Activated T-cell treated with anti-CD3 and anti-CD28 coated beads, Interleukin-2, amount 50 U/mL, for 72 hours (primary cell): ENCODE measurements at regions not wholly inside any gene's neighbourhood (a gene's known extent, or its start where the extent isn't known, plus 50 kb on each side); places are given as distances from the start of the nearest gene placed in this dataset.

ENCODE experiments used
- ATAC-seq, 2 donors: fragments of 150-1000 bp; cut with Tn5 transposase; replicated peaks in 1 of 2; 2 replicates each; pipeline ENCODE4 v1.10.0; 2021; ENCODE audit warnings: moderate library complexity in 2 of 2, mild to moderate bottlenecking in 1 of 2
- DNase-seq, 2 donors: peaks; one replicate each; pipeline ENCODE4 v3.0.0; 2021 to 2022; ENCODE audit warnings: mixed read lengths in 1 of 2
- H3K27ac Mint-ChIP-seq: one replicate; pipeline ENCODE4 v1.8.0; 2022; ENCODE audit warnings: mild to moderate bottlenecking, moderate library complexity, mixed read lengths
- H3K27me3 Mint-ChIP-seq: one replicate; pipeline ENCODE4 v1.8.0; 2022; ENCODE audit warnings: low read depth, mixed read lengths
- H3K36me3 Mint-ChIP-seq, 2 donors: one replicate each; pipeline ENCODE4 v1.8.0; 2022; ENCODE audit warnings: mixed read lengths in 2 of 2, mild to moderate bottlenecking in 1 of 2; ENCODE audit not compliant: insufficient read depth in 2 of 2
- H3K4me1 Mint-ChIP-seq: one replicate; pipeline ENCODE4 v1.8.0; 2022; ENCODE audit warnings: low read depth, mixed read lengths
- H3K4me3 Mint-ChIP-seq, 2 donors: one replicate each; pipeline ENCODE4 v1.8.0; 2022; ENCODE audit warnings: mild to moderate bottlenecking in 2 of 2, mixed read lengths in 2 of 2, moderate library complexity in 2 of 2
- H3K9me3 Mint-ChIP-seq, 2 donors: one replicate each; pipeline ENCODE4 v1.8.0; 2022; ENCODE audit warnings: mixed read lengths in 2 of 2

DNA sequence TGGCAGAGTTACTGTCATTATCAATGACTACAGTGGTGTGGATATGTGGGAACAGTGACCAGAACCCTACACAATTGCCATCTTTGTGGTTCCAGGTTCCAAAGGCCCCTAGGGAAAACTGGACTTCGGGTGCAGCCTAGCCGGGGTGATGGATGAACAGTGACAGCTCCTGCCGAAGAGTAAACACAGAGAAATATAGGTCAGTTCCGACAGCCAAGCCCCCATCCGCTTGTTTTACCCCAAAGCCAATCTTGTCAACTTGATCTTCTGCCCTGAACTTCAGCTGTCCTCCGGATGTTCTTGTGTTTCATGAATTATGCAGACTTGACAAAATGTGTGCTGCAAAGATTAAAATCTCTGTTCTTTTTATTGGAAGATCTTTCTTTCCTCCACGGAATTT is 200.4 kb upstream of the SRRM4 start:
- DNase-seq = no peak

GRCh38 chr12:118781692-118782091 is 199.6 kb upstream of the SRRM4 start:
- Mint-ChIP-seq H3K27me3 (no peaks in the 10 kb centered on the region), H3K9me3 (peaks cover 5 to 6% of the 10 kb centered on the region in 2 donors), H3K27ac (no peak overlapping the region), H3K36me3 (no peaks in the 10 kb centered on the region), H3K4me1 (no peaks in the 10 kb centered on the region), H3K4me3 (no peak overlapping the region)
- ATAC-seq (no peak), DNase-seq (no peak)

More for the DNA sequence above, 200.4 kb upstream of the SRRM4 start:
- Mint-ChIP-seq H3K27ac (no peak overlapping the region), H3K4me1 (no peaks in the 10 kb centered on the region), H3K27me3 (no peaks in the 10 kb centered on the region), H3K36me3 (no peaks in the 10 kb centered on the region), H3K4me3 (no peak overlapping the region), H3K9me3 (peaks cover 5 to 6% of the 10 kb centered on the region in 2 donors)
- ATAC-seq = no peak

DNA sequence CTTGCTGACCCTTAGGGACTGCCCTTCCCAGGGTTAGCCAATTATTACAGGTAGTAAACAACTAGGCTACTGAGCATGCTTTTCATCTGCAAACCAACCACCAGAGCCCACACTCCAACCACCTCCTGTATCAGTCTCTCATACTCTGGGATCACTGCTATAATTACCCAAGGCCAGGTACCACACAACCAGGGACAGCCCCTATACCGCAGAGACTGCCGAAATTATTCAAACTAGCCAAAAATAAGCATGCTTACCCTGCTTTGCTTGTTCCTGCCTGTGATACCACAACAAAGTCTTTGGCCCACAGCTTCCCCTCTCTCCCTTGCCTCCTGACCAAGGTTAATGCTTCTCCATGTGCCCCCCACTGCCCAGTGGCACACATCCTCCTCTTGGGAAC is 197.6 kb upstream of the SRRM4 start:
- ATAC-seq = no peak
- Mint-ChIP-seq H3K27me3 (no peaks in the 10 kb centered on the region), H3K27ac (no peak overlapping the region), H3K4me3 (no peak overlapping the region), H3K9me3 (peaks cover 5 to 6% of the 10 kb centered on the region in 2 donors), H3K4me1 (no peaks in the 10 kb centered on the region), H3K36me3 (no peaks in the 10 kb centered on the region)
- no peak for DNase-seq

DNA sequence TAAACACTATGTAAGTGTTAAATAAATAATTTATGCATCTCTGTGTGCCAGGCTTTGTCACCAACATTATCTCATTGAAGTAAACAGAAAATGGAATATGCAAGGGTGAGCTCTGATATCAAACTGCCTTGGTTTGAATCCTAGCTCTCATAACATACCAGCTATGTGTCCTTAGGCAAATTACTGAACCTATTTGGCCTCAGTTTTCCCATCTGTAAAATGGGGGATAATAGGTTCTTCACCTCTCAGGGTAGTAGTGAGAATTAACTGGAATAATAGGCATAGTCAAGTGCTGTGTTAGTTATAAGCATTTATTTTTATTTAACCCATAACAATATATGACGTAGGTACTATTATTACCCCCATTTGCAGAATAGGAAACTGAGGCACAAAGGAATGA is 190.8 kb upstream of the SRRM4 start:
- Mint-ChIP-seq H3K4me1 (no peaks in the 10 kb centered on the region), H3K36me3 (no peaks in the 10 kb centered on the region), H3K27ac (no peak overlapping the region), H3K9me3 (peaks cover 0 to 3% of the 10 kb centered on the region in 2 donors), H3K27me3 (no peaks in the 10 kb centered on the region), H3K4me3 (no peak overlapping the region)
- DNase-seq (no peak), ATAC-seq (no peak)

DNA sequence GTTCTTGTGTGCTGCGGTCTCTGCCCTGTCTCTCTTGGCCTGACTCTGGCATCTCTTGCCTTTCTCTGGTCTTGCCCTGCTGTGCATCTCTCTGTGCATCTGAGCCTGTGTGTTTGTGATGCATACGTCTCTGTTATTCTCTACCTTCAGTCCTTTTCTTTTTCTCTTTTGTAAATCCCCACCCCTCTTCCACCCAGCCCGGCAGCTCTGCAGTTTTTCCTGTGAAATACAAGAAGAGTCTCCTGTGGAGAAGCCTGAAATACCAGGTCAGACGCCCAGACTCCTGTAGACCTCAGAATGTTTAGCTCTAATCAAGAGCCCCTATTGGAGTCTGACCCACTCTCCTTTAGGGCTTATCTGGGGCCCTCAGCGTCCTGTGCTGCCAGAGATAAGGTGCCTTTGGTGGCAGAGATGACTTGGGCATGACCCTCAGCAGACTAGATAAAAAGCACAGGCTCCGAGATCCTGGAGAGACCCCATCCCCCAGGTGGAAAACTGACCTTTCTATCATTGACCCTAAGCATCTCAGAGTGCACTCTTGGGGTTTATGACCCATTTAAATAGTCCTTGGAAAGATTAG is 167.5 kb upstream of the SRRM4 start:
- no peak for ATAC-seq
- H3K36me3 Mint-ChIP-seq = no peaks in the 10 kb centered on the region
- no peaks in the 10 kb centered on the region for H3K4me1 Mint-ChIP-seq
- DNase-seq = no peak
- H3K27me3 Mint-ChIP-seq = no peaks in the 10 kb centered on the region
- no peak overlapping the region for H3K4me3 Mint-ChIP-seq
- no peak overlapping the region for H3K27ac Mint-ChIP-seq
- H3K9me3 Mint-ChIP-seq = peaks cover 3 to 10% of the 10 kb centered on the region in 2 donors

DNA sequence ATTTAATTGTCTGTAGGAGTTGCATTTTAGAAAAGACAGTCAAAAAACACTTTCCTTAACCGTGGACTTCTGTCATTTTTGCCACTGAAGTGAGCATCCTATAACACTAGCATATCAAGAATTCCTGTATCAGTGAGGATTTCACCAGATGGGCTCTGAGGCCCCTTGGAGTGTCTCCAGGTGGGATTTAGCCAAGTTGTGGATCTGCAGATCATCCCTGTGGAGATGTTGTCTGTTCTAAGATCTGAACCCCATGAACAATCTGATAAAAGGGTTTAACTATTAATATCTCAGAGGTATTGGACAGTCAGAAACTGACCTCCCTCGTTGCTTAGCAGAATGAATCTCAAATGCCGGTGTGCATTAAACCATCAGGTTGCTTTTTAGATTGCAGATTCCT is 165.0 kb upstream of the SRRM4 start:
- Mint-ChIP-seq H3K36me3 (no peaks in the 10 kb centered on the region), H3K27me3 (no peaks in the 10 kb centered on the region), H3K27ac (no peak overlapping the region), H3K4me1 (no peaks in the 10 kb centered on the region), H3K4me3 (no peak overlapping the region), H3K9me3 (peaks cover 3% of the 10 kb centered on the region in 2 donors)
- DNase-seq (no peak), ATAC-seq (no peak)

DNA sequence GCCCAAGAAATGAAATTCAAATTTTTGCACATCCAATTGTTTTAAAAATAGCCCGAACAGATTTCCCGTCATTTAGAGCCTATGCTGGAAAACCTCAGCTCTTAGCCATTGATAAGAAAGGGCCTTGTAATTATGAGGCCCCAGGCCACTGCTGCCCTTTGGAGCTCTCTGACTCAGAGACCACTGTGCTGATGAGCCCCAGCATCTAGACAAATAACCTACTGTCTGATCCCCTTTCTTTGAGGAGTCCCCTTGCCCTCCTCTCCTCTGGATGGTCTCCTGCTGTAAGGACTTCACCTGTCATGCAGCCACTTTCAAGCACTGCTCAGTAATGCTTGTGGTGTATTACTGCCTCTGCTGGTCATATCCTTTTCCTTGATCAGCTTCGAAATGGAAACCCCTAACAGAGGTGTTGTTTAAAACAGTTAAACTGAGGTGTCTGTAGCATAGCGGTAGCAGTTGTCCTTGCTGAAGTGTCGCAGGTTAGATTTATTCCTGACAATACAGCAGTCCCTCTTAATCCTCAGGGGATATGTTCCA is 159.9 kb upstream of the SRRM4 start:
- H3K27ac Mint-ChIP-seq = no peak overlapping the region
- no peaks in the 10 kb centered on the region for H3K36me3 Mint-ChIP-seq
- ATAC-seq (no peak), DNase-seq (no peak)
- peaks cover 0 to 5% of the 10 kb centered on the region in 2 donors for H3K9me3 Mint-ChIP-seq
- H3K4me3 Mint-ChIP-seq = no peak overlapping the region
- no peaks in the 10 kb centered on the region for H3K4me1 Mint-ChIP-seq
- H3K27me3 Mint-ChIP-seq = no peaks in the 10 kb centered on the region

DNA sequence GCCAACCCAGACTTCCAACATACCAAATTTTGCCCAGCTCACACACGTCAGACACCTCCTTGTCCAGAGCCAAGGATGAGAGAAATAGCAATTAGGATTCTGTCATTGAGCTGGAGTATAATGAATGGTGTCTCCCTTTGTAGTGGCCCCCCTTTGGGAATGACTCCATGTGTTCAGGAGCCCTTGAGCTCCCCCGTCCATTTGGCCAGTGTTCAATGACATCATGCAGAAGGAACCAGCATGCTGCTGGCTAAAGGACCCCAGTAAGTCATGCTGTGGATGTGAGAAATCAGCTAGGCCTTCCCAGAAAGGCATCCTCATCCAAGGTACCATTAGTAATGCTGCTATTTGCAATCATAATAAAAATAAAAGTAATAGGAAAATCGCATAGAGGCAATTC is 158.8 kb upstream of the SRRM4 start:
- DNase-seq (no peak), ATAC-seq (no peak)
- Mint-ChIP-seq H3K9me3 (peaks cover 2 to 5% of the 10 kb centered on the region in 2 donors), H3K27me3 (no peaks in the 10 kb centered on the region), H3K4me3 (no peak overlapping the region), H3K27ac (no peak overlapping the region), H3K36me3 (no peaks in the 10 kb centered on the region), H3K4me1 (no peaks in the 10 kb centered on the region)

- ATAC-seq (no peak), DNase-seq (no peak)
- Mint-ChIP-seq H3K36me3 (no peaks in the 10 kb centered on the region), H3K9me3 (peaks cover 2 to 7% of the 10 kb centered on the region in 2 donors), H3K27ac (no peak overlapping the region), H3K27me3 (no peaks in the 10 kb centered on the region), H3K4me1 (no peaks in the 10 kb centered on the region), H3K4me3 (no peak overlapping the region)
These were observed 154.3 kb upstream of the SRRM4 start for GRCh38 chr12:118827047-118827446.

DNA sequence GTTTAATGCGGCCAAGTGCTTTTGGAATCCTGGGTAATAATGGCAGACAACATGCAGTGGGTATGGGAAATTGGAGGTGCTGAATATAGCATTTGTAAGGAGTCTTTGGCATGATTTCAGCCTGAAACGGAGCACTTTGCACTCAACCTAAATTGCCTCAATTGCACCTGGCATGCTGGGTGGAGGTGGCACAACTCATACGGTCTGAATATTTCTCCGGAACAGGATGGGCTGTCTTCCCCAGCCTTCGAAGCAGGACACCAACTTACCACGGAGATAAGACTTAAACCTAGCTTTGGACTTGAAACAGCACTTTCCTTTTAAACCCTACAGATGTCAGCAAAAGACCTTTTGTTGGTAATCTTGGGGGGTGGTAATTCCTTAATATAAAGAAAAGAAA is 153.7 kb upstream of the SRRM4 start:
- Mint-ChIP-seq H3K36me3 (no peaks in the 10 kb centered on the region), H3K27me3 (no peaks in the 10 kb centered on the region), H3K9me3 (peaks cover 2 to 7% of the 10 kb centered on the region in 2 donors), H3K4me3 (no peak overlapping the region), H3K27ac (no peak overlapping the region), H3K4me1 (no peaks in the 10 kb centered on the region)
- no peak for DNase-seq
- no peak for ATAC-seq

- Mint-ChIP-seq H3K9me3 (peaks cover 2 to 13% of the 10 kb centered on the region in 2 donors), H3K27me3 (no peaks in the 10 kb centered on the region), H3K36me3 (no peaks in the 10 kb centered on the region), H3K27ac (no peak overlapping the region), H3K4me1 (no peaks in the 10 kb centered on the region), H3K4me3 (no peak overlapping the region)
- ATAC-seq (no peak), DNase-seq (no peak)
These were observed 151.0 kb upstream of the SRRM4 start for GRCh38 chr12:118830296-118830695.

GRCh38 chr12:118835926-118836325 is 145.4 kb upstream of the SRRM4 start:
- H3K36me3 Mint-ChIP-seq = no peaks in the 10 kb centered on the region
- H3K27me3 Mint-ChIP-seq = no peaks in the 10 kb centered on the region
- DNase-seq = no peak
- no peak for ATAC-seq
- H3K9me3 Mint-ChIP-seq = peaks cover 0 to 11% of the 10 kb centered on the region in 2 donors
- H3K4me1 Mint-ChIP-seq = no peaks in the 10 kb centered on the region
- H3K27ac Mint-ChIP-seq = no peak overlapping the region
- no peak overlapping the region for H3K4me3 Mint-ChIP-seq

DNA sequence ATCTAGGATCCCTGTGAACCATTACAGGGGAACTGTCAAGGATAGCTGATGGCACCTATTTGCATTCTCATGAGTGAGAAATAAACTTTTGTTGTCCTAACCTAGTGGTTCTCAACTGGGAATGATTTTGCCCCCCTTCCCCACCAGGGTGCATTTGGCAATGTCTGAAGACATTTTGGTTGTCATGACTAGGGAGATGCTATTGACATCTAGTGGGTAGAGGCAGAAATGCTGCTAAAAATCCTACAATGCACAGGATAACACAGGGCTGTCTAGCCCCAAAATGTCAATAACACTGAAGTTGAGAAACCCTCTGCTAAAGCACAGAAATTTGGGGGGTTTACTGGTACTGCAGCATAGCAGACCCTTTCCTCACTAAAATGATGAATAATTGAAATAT is 140.9 kb upstream of the SRRM4 start:
- ATAC-seq = no peak
- no peak overlapping the region for H3K27ac Mint-ChIP-seq
- H3K9me3 Mint-ChIP-seq = peaks cover 0 to under 1% of the 10 kb centered on the region in 2 donors

GRCh38 chr12:118840878-118841277 is 140.5 kb upstream of the SRRM4 start:
- H3K27ac Mint-ChIP-seq = no peak overlapping the region
- ATAC-seq (no peak), DNase-seq (no peak)
- H3K4me1 Mint-ChIP-seq = no peaks in the 10 kb centered on the region
- no peak overlapping the region for H3K4me3 Mint-ChIP-seq
- H3K9me3 Mint-ChIP-seq = no peaks in the 10 kb centered on the region
- H3K27me3 Mint-ChIP-seq = no peaks in the 10 kb centered on the region
- H3K36me3 Mint-ChIP-seq = no peaks in the 10 kb centered on the region

More for the DNA sequence above, 140.9 kb upstream of the SRRM4 start:
- Mint-ChIP-seq H3K27me3 (no peaks in the 10 kb centered on the region), H3K4me1 (no peaks in the 10 kb centered on the region), H3K4me3 (no peak overlapping the region), H3K36me3 (no peaks in the 10 kb centered on the region)
- DNase-seq = no peak
